Stimulated activated effector memory CD8-positive, alpha-beta T cell treated with anti-CD3 and anti-CD28 coated beads, Interleukin-12 subunit alpha, Interleukin-12 subunit beta, amount 100 ng/mL, for 72 hours (primary cell): ENCODE measurements at regions not wholly inside any gene's neighbourhood (a gene's known extent, or its start where the extent isn't known, plus 50 kb on each side); places are given as distances from the start of the nearest gene placed in this dataset.

Experiments
- ATAC-seq: fragments of 150-1000 bp; cut with Tn5 transposase; 2 replicates; pipeline ENCODE4 v1.10.0; 2021
- DNase-seq, 2 donors: peaks; one replicate each; pipeline ENCODE4 v3.0.0; 2021 to 2022; ENCODE audit warnings: low spot score in 2 of 2
- H3K27ac Mint-ChIP-seq: one replicate; pipeline ENCODE4 v1.8.0; 2022; ENCODE audit warnings: mild to moderate bottlenecking, mixed read lengths
- H3K36me3 Mint-ChIP-seq: one replicate; pipeline ENCODE4 v1.8.0; 2022; ENCODE audit warnings: mild to moderate bottlenecking, mixed read lengths
- H3K4me1 Mint-ChIP-seq: one replicate; pipeline ENCODE4 v1.8.0; 2022; ENCODE audit warnings: mixed read lengths
- H3K4me3 Mint-ChIP-seq: one replicate; pipeline ENCODE4 v1.8.0; 2022; ENCODE audit warnings: mild to moderate bottlenecking, mixed read lengths
- H3K9me3 Mint-ChIP-seq: one replicate; pipeline ENCODE4 v1.8.0; 2022; ENCODE audit warnings: mixed read lengths

DNA sequence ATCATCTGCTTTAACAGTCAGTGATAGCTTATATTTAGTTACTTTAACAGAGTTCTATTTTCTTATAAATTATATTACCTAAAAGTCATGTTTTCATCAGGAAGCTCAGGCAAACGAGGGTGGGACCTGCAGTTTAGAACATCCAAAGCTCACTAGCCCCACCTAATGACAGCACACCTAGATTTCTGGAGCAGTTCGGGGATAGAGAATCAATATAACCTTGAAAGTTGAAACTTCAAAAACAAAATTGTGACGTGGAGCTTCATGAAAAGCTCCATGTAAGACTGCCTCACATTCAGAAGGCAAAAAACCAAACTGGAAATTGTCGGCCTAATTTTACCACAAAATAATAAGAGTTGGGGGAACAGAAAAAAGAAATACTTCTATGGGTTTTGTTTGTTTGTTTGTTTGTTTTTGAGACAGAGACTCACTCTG lies 185.9 kb upstream of the CCDC150 start:
- H3K9me3 Mint-ChIP-seq, result no peaks in the 10 kb centered on the region
- no peaks in the 10 kb centered on the region for H3K4me1 Mint-ChIP-seq
- no peaks in the 10 kb centered on the region for H3K36me3 Mint-ChIP-seq
- no peak overlapping the region for H3K27ac Mint-ChIP-seq
- DNase-seq, result peak in 1 of 2 donors; percentile 9
- H3K4me3 Mint-ChIP-seq, result no peak overlapping the region
- ATAC-seq, result peak; percentile 54

DNA sequence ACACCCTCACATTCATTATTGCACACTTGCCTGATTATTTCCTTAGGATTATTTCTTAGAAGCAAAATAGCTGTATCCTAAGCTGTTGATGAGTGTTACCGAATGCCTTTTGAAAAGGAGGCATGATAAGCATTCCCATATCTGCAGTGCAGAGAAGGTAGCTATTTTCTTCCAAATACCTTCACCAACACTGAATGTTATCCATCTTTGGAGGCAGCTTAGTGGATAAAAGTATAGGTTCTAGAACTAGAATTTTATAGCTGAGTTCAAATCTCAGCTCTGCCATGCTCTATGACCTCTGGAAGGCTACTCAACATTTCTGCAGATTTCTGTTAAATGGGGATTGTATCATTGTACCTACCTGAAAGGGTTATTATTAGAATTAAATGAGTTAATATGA lies 185.0 kb upstream of the CCDC150 start:
- Mint-ChIP-seq H3K36me3 (no peaks in the 10 kb centered on the region), H3K9me3 (no peaks in the 10 kb centered on the region), H3K4me3 (no peak overlapping the region), H3K4me1 (peaks cover 7% of the 10 kb centered on the region), H3K27ac (no peak overlapping the region)
- ATAC-seq (no peak), DNase-seq (no peak)

DNA sequence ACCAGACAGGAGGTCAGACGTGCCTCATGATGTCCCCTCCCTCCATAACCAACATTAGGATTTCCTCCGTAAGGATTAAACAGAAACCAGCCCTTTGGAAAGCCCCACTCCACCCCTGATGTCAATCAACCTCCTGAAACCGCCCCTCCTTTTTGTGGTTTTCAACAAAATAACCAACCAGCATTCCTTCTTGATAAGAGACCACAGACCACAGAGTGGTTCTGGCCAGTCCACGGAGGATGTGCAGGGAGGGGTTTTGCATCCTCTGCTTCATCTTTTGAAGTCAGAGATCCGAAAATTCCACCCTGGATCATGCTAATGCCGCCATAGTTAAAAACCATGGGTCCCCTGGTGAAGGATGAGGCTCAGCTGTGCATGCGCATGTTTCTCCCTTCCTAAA lies 180.0 kb upstream of the CCDC150 start:
- Mint-ChIP-seq H3K4me3 (no peak overlapping the region), H3K27ac (no peak overlapping the region), H3K36me3 (no peaks in the 10 kb centered on the region), H3K9me3 (no peaks in the 10 kb centered on the region), H3K4me1 (peaks cover 14% of the 10 kb centered on the region)
- DNase-seq, result no peak
- ATAC-seq, result no peak

DNA sequence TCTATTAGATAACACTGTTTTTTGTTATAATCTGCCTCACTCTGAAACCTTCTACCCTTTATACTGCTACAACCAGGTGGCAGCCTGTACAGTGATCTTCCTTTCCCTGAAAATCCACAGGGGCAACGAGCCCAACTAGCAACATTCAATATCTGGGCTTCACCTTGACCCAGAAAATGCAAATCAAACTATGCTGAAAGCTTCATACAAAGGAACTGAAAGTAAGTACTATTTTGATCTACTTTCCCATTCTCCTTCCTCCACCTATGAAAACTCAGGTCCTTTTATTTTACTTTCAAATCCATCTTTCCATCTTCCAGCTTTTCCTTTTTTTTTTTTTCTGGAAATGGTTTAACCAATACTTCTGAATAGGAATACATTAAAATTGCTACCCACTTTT lies 175.8 kb upstream of the CCDC150 start:
- H3K36me3 Mint-ChIP-seq, result no peaks in the 10 kb centered on the region
- no peak overlapping the region for H3K27ac Mint-ChIP-seq
- no peaks in the 10 kb centered on the region for H3K9me3 Mint-ChIP-seq
- ATAC-seq (no peak), DNase-seq (no peak)
- H3K4me1 Mint-ChIP-seq, result peaks cover 14% of the 10 kb centered on the region
- H3K4me3 Mint-ChIP-seq, result no peak overlapping the region

DNA sequence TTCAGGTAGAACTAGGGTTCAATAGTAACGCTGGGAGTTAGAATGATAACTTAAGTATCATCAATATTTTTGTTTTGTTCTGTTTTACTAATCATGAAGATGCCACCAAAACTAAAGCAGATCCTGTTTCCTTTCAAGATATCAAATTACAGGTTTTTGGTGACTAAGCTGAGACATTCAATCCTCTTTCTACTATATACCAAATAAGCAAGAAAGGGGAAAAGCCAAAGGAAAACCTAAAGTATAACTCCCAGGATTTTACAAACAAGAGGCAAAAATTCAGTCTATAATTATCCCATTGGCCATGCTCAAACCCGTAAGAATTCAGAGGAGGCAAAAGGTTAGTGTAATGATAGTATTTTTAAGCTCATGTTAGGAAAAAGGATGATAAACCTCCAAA lies 175.2 kb upstream of the CCDC150 start:
- no peaks in the 10 kb centered on the region for H3K9me3 Mint-ChIP-seq
- peaks cover 8% of the 10 kb centered on the region for H3K4me1 Mint-ChIP-seq
- H3K36me3 Mint-ChIP-seq, result no peaks in the 10 kb centered on the region
- H3K27ac Mint-ChIP-seq, result no peak overlapping the region
- H3K4me3 Mint-ChIP-seq, result no peak overlapping the region
- ATAC-seq (no peak), DNase-seq (no peak)

DNA sequence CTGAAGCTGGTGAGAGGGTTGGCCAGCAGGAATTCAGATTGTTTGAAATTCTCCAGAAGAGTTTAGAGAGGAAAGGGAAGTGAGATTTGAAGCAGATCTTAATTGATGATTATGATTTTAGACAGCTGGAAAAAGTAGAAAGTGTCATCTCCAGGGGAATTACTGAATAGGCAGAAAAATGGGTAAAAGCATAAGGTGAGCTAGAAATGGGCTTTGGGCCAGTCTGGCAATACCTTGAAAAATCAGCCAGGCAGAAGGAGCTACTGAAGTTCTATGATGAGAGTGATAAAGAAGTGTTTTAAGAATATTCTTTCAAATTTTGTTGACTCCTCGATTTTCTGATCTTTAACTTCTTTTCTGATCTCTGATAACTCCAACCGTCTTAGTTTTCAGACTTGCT lies 172.9 kb upstream of the CCDC150 start:
- H3K4me1 Mint-ChIP-seq, result no peaks in the 10 kb centered on the region
- ATAC-seq, result no peak
- DNase-seq, result no peak
- no peaks in the 10 kb centered on the region for H3K9me3 Mint-ChIP-seq
- H3K27ac Mint-ChIP-seq, result no peak overlapping the region
- H3K36me3 Mint-ChIP-seq, result no peaks in the 10 kb centered on the region
- H3K4me3 Mint-ChIP-seq, result no peak overlapping the region

DNA sequence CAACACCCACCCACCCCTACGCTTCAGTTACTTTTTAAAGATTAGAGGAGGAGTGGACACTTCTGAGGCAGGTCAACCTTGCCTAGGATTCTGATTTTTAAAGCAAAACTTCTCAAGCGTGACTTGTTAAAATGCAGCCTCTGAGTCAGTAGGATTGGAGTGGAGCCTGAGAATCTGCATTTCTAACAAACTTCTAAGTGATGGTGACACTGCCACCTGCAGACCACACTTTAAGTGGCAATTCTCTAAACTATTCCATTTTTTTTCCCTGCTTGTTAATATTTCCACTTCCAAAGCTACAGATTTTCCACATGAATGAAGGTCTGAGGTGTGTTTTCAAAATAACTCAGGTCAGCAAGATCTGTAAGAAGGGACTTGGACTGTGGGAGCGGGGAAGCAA lies 171.1 kb upstream of the CCDC150 start:
- H3K4me3 Mint-ChIP-seq, result no peak overlapping the region
- no peaks in the 10 kb centered on the region for H3K36me3 Mint-ChIP-seq
- ATAC-seq (no peak), DNase-seq (no peak)
- H3K9me3 Mint-ChIP-seq, result no peaks in the 10 kb centered on the region
- no peak overlapping the region for H3K27ac Mint-ChIP-seq
- H3K4me1 Mint-ChIP-seq, result no peaks in the 10 kb centered on the region

DNA sequence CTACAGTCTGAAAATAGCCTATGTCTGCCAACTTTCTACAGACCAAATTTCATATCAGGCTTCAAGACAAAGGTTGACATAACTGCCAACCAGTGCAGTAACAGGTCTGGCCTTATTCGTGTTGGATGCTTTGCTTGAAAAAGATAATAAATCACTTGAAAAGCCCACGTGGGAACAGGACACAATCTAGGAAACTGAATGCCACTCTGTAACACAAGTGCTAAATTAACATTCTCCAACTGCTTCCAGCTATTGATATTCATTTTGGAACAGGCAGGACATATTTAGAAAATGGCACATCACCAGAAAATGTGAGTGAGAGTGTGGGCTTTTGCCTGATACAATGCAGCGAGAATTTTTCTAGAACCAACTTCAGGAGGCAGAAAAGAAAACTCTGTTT lies 165.9 kb upstream of the CCDC150 start:
- H3K9me3 Mint-ChIP-seq, result no peaks in the 10 kb centered on the region
- no peak overlapping the region for H3K27ac Mint-ChIP-seq
- no peak overlapping the region for H3K4me3 Mint-ChIP-seq
- DNase-seq (no peak), ATAC-seq (no peak)
- no peaks in the 10 kb centered on the region for H3K36me3 Mint-ChIP-seq
- no peaks in the 10 kb centered on the region for H3K4me1 Mint-ChIP-seq

DNA sequence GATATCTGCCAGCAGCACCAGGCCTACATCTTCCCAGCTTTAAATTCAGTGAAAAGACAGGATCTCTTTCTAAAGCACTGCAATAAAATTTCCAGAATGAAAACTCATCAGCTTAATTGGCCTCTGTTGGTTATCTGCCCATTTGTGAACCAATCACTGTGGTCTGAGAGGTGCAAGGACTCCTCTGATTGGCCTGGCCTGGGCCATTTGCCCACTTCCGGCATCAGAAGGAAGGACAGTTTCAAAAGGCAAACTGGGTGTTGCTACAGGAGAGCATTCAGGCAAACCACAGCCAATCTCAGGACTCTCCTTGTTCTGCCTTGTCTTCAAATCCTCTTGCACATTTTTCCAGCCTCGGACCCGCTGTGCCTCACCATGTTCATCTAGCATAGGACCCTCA lies 163.9 kb upstream of the CCDC150 start:
- Mint-ChIP-seq H3K36me3 (no peaks in the 10 kb centered on the region), H3K9me3 (no peaks in the 10 kb centered on the region), H3K4me3 (no peak overlapping the region), H3K27ac (no peak overlapping the region), H3K4me1 (no peaks in the 10 kb centered on the region)
- no peak for DNase-seq
- ATAC-seq, result no peak

DNA sequence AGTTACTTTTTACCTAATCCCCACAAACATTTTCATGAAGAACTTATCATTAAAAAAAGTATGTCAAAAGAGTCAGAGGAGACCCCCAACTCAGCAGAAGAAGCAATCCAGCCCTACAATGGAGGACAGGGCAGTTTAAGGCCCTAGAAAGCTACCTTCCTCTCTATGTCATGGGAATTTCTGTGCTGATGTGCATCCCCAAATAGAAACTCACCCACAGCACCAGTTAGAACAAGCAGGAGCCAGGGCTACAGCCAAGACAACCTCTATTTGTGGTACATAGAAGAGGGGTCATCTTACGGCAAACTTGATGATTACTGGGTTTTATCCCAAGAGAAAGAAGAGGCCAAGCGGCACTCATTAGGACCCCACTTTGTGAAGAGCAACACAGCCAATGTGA lies 160.9 kb upstream of the CCDC150 start:
- no peaks in the 10 kb centered on the region for H3K36me3 Mint-ChIP-seq
- H3K9me3 Mint-ChIP-seq, result no peaks in the 10 kb centered on the region
- no peaks in the 10 kb centered on the region for H3K4me1 Mint-ChIP-seq
- no peak overlapping the region for H3K4me3 Mint-ChIP-seq
- no peak overlapping the region for H3K27ac Mint-ChIP-seq
- DNase-seq, result no peak
- no peak for ATAC-seq

DNA sequence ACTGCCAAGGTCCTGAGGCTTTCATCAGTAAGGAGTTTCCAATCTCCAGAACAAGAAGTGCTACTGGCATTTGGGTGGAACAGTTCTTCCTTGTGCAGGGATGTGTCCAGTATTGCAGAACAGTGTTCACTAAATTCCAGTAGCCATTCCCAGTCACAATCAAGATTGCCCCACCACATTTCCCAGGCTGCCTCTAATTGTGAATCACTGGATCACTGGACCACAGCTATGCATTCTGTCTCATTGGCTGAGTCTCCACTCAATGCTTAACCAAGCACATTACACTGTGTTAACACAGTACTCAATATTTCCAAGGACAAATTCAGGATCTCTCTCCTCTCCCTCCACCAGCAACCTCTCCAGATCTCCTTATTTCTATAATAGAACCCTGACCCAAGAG lies 160.2 kb upstream of the CCDC150 start:
- H3K27ac Mint-ChIP-seq, result no peak overlapping the region
- ATAC-seq (no peak), DNase-seq (no peak)
- no peaks in the 10 kb centered on the region for H3K4me1 Mint-ChIP-seq
- no peak overlapping the region for H3K4me3 Mint-ChIP-seq
- H3K36me3 Mint-ChIP-seq, result no peaks in the 10 kb centered on the region
- H3K9me3 Mint-ChIP-seq, result no peaks in the 10 kb centered on the region

DNA sequence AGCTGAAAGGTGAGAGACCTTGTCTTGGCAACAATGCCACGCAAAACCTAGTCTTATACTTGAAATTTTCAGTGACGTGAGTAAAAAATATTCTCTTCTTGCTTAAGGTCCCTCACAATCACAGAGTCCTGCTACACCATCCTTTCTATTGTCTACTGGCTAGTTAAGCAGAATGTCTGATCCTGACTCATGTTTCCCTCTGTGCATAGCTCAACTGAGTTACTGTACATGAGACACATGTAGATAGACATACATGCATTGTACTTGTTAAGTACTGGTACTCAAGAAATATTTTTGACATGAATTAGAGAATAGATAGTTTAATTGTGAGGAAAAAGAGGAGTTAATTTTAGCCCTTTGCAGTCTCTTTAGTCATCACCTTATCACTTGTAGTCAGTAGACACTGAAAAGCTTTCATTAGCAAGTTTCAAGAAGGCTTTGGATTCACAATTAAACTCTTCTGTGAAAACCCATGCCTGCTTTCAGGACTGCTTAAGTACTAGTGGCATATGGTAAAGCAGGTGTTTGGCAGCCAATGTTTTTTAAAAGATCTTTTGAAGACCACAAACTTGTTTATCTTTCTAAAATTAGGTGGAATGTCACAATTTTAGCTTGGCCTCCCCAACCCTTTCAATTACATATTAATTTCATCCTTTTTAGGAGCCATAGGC lies 158.7 kb upstream of the CCDC150 start:
- H3K9me3 Mint-ChIP-seq, result no peaks in the 10 kb centered on the region
- no peak for ATAC-seq
- no peaks in the 10 kb centered on the region for H3K36me3 Mint-ChIP-seq
- DNase-seq, result no peak
- H3K4me3 Mint-ChIP-seq, result no peak overlapping the region
- no peaks in the 10 kb centered on the region for H3K4me1 Mint-ChIP-seq
- no peak overlapping the region for H3K27ac Mint-ChIP-seq

DNA sequence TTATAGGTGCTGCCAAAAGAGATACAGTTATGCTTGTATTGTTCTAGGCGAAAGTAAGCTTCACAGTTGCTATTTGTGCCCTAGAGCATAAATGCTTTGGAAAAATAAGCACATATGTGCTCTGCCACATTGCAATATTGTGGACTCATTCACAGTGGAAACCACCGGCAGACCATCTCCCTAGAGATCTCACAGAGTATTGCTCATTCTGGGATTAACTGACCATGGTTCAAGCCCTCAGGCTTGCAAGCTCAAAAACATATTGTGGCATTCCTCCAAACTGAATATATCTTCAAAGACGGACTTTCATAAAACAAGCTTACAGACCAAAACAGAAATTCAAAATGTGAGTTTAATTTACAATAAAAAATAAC lies 158.2 kb upstream of the CCDC150 start:
- no peak overlapping the region for H3K4me3 Mint-ChIP-seq
- no peaks in the 10 kb centered on the region for H3K9me3 Mint-ChIP-seq
- no peaks in the 10 kb centered on the region for H3K4me1 Mint-ChIP-seq
- DNase-seq (no peak), ATAC-seq (no peak)
- no peak overlapping the region for H3K27ac Mint-ChIP-seq
- H3K36me3 Mint-ChIP-seq, result no peaks in the 10 kb centered on the region

DNA sequence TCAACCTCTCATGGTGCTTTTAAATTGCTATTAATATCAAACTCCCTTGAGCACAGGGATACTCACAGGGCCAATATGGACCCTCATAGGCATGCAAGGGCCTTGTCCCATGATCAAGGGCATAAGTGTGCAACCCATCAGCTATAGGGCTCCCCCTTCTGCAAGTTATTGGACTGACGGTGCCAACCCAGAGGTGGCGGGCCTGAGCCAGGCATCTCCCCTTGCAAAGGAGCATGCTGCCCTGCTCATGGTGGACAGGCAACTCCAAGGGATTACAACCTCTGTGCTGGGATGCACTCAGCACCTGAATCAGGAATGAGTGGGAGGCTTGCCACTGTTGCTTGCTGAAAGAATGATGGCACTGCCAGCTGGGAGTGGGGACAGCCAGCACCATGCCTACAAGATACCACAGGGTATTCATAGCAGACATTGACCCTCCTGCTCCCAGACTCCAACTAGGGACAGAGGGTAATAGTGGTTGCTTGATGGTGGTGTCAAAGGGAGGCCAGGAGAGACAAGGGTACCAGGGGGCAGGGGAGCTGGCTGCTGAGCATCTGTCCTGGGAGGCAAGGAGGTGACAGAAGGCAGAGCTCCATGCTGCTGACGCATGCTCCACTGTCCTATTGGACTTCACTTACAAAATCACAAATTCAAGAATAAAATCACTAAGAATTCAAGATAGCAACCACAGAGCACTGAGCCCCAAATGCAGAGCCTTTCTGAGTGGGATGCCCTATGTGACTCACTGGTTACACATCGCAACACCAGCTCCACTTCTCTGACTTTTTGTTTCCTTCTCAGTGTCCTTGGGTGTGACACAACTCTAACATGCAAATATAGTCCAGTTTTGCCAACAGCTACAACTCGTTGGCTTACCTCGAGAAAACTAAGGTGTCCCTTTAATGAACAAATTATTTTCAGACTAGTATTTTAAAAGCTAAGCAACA lies 157.1 kb upstream of the CCDC150 start:
- Mint-ChIP-seq H3K4me3 (no peak overlapping the region), H3K9me3 (no peaks in the 10 kb centered on the region), H3K36me3 (no peaks in the 10 kb centered on the region), H3K4me1 (no peaks in the 10 kb centered on the region), H3K27ac (no peak overlapping the region)
- DNase-seq, result no peak
- peak; percentile 80 for ATAC-seq

DNA sequence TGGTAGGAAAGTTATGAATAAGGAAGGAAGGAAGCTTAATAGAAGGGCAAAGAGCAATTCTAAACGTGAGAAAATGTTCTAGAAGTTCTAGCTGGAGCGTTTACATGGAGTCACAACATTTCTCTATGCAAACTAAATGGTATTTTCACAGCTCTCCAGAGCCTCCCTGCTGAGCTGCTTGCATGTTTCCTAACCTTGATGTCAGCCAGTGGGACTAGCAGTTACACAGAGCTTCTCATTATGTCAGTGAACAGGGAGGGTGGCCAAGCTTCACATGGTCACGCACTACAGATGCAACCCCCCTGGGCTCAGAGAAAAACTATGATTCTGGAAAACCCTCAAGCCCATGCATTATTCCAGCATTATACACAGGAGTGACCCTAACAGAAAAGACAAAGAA lies 153.4 kb upstream of the CCDC150 start:
- no peak overlapping the region for H3K27ac Mint-ChIP-seq
- no peaks in the 10 kb centered on the region for H3K9me3 Mint-ChIP-seq
- no peak overlapping the region for H3K4me3 Mint-ChIP-seq
- no peaks in the 10 kb centered on the region for H3K4me1 Mint-ChIP-seq
- H3K36me3 Mint-ChIP-seq, result no peaks in the 10 kb centered on the region
- ATAC-seq (no peak), DNase-seq (no peak)

DNA sequence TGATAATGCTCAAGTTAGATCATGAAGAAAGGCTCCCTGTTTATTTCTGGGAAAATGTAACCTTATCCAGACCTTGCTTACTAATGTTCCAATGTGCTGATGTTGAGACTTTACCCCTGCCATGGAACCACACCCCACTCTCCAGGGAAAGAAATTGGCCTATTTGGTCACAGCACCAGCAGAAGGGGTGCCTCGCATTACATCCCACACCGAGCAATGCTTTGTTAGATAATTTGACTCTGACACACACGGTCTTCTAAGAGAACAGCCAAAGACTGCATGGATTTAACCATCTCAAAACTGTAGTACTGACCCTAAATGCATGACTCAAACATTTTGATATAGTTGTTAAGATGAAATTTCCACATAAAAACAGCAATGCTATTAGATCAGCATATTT lies 152.1 kb upstream of the CCDC150 start:
- ATAC-seq (no peak), DNase-seq (no peak)
- no peak overlapping the region for H3K27ac Mint-ChIP-seq
- H3K4me3 Mint-ChIP-seq, result no peak overlapping the region
- no peaks in the 10 kb centered on the region for H3K9me3 Mint-ChIP-seq
- H3K36me3 Mint-ChIP-seq, result no peaks in the 10 kb centered on the region
- H3K4me1 Mint-ChIP-seq, result no peaks in the 10 kb centered on the region
